Neural cell (in vitro differentiated cells): ENCODE measurements at regions not wholly inside any gene's neighbourhood (a gene's known extent, or its start where the extent isn't known, plus 50 kb on each side); places are given as distances from the start of the nearest gene placed in this dataset.

ENCODE experiments used
- H2AFZ ChIP-seq: fragments of 200-600, 300-800 bp; sonication (generic), shearing (Covaris generic); 2 replicates; pipeline ENCODE4 v1.6.0; 2014; ENCODE audit warnings: low read depth, mild to moderate bottlenecking, antibody characterized with exemption, low read length, moderate library complexity
- H3F3A ChIP-seq: fragments of 200-600 bp; shearing (Covaris generic); 2 replicates; pipeline ENCODE4 v1.6.1; 2016; ENCODE audit warnings: mild to moderate bottlenecking, moderate library complexity, mixed read lengths, antibody characterized with exemption, low read length; ENCODE audit not compliant: insufficient read depth, poor library complexity, severe bottlenecking
- H3K27ac ChIP-seq: fragments of 200-600, 300-800 bp; sonication (generic), shearing (Covaris generic); 2 replicates; pipeline ENCODE4 v1.5.1; 2014; ENCODE audit warnings: mild to moderate bottlenecking, low read length, moderate library complexity
- H3K27me3 ChIP-seq: fragments of 300-800, 200-600 bp; sonication (generic), shearing (Covaris generic); 2 replicates; pipeline ENCODE4 v1.6.0; 2014; ENCODE audit warnings: mild to moderate bottlenecking, low read depth, low read length, moderate library complexity; ENCODE audit not compliant: insufficient read depth
- H3K36me3 ChIP-seq: fragments of 300-800, 200-600 bp; sonication (generic), shearing (Covaris generic); 2 replicates; pipeline ENCODE4 v1.5.1; 2014; ENCODE audit warnings: mild to moderate bottlenecking, antibody characterized with exemption, low read length, moderate library complexity; ENCODE audit not compliant: insufficient read depth
- H3K4me2 ChIP-seq: fragments of 300-800, 200-600 bp; sonication (generic), shearing (Covaris generic); 2 replicates; pipeline ENCODE4 v1.6.0; 2014; ENCODE audit warnings: mild to moderate bottlenecking, low read length
- H3K4me3 ChIP-seq: fragments of 300-800, 200-600 bp; sonication (generic), shearing (Covaris generic); 2 replicates; pipeline ENCODE4 v1.5.1; 2014; ENCODE audit warnings: mild to moderate bottlenecking, low read length, moderate library complexity
- H3K79me2 ChIP-seq: fragments of 200-600 bp; shearing (Covaris generic); replicated peaks from 2 replicates; pipeline ENCODE4 v1.6.0; 2014; ENCODE audit warnings: mild to moderate bottlenecking, low read length, moderate library complexity; ENCODE audit not compliant: insufficient read depth
- H3K9ac ChIP-seq: fragments of 300-800, 200-600 bp; sonication (generic), shearing (Covaris generic); 2 replicates; pipeline ENCODE4 v1.6.1; 2016; ENCODE audit warnings: mild to moderate bottlenecking, low read length, mixed read lengths
- H3K9me2 ChIP-seq: fragments of 200-600 bp; shearing (Covaris generic); 2 replicates; pipeline ENCODE4 v1.6.1; 2016; ENCODE audit warnings: mild to moderate bottlenecking, low read length, mixed read lengths; ENCODE audit not compliant: insufficient read depth
- H3K9me3 ChIP-seq: fragments of 200-600, 300-800 bp; sonication (generic), shearing (Covaris generic); 2 replicates; pipeline ENCODE4 v1.6.1; 2016; ENCODE audit warnings: mild to moderate bottlenecking, mixed run types, low read length, moderate library complexity, mixed read lengths
- H4K20me1 ChIP-seq: fragments of 200-600 bp; shearing (Covaris generic); 2 replicates; pipeline ENCODE4 v1.6.1; 2016; ENCODE audit warnings: mild to moderate bottlenecking, mixed run types; ENCODE audit not compliant: insufficient read depth
- CTCF ChIP-seq: fragments of 450-650 bp; IDR thresholded peaks from 2 replicates; pipeline ENCODE4 v1.5.1; 2014; ENCODE audit warnings: antibody characterized with exemption, mild to moderate bottlenecking, moderate library complexity; ENCODE audit not compliant: poor library complexity, severe bottlenecking
- EP300 ChIP-seq: fragments of 450-650 bp; conservative IDR thresholded peaks from 2 replicates; pipeline ENCODE4 v1.6.1; 2014; ENCODE audit warnings: antibody characterized with exemption, mild to moderate bottlenecking, moderate library complexity; ENCODE audit not compliant: poor library complexity, severe bottlenecking
- EZH2 ChIP-seq: fragments of 200-600, 300-800 bp; shearing (Covaris generic), sonication (generic); IDR thresholded peaks from 2 replicates; pipeline ENCODE4 v1.6.1; 2014; ENCODE audit warnings: antibody characterized with exemption, low read length, borderline replicate concordance, mild to moderate bottlenecking; ENCODE audit not compliant: insufficient read depth, poor library complexity, severe bottlenecking
- MXI1 ChIP-seq: fragments of 450-650 bp; conservative IDR thresholded peaks from 2 replicates; pipeline ENCODE4 v1.6.1; 2014; ENCODE audit warnings: antibody characterized with exemption, mild to moderate bottlenecking; ENCODE audit not compliant: poor library complexity, severe bottlenecking
- POLR2AphosphoS5 ChIP-seq: IDR thresholded peaks from 2 replicates; pipeline ENCODE4 v1.6.1; 2012
- RAD21 ChIP-seq: fragments of 450-650 bp; conservative IDR thresholded peaks from 2 replicates; pipeline ENCODE4 v1.6.1; 2014; ENCODE audit warnings: antibody characterized with exemption, mild to moderate bottlenecking, moderate library complexity
- REST ChIP-seq: IDR thresholded peaks from 2 replicates; pipeline ENCODE4 v1.6.1; 2012; ENCODE audit warnings: borderline replicate concordance
- SMC3 ChIP-seq: fragments of 450-650 bp; conservative IDR thresholded peaks from 2 replicates; pipeline ENCODE4 v1.6.1; 2014; ENCODE audit warnings: antibody characterized with exemption, mild to moderate bottlenecking, moderate library complexity; ENCODE audit not compliant: poor library complexity
- TAF1 ChIP-seq: IDR thresholded peaks from 2 replicates; pipeline ENCODE4 v1.6.1; 2012; ENCODE audit warnings: low read depth

DNA sequence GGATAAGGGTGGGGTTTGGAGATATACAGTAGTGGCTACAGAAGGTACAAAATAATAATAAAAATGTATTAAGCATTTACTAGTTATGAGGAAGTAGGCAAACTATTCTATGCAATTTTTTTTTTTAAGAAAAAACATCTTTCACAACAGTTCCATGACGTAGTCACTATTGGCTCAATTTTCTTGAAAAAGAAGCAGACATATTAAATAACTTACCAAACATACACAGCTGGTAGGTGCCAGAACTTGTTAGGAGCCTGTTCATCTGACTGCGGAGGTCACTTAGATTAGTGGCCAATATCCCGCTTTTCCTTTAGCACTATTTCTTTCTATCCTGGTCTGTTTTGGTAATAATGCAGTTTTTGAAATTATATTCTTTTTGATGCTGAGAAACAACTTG, 593.5 kb downstream of the KCTD12 start:
- no peak overlapping the region for H2AFZ ChIP-seq
- H3F3A ChIP-seq = no peaks in the 10 kb centered on the region
- H3K9me2 ChIP-seq = no peaks in the 10 kb centered on the region
- H3K27ac ChIP-seq = no peak overlapping the region
- H3K4me3 ChIP-seq = no peak overlapping the region
- H3K9me3 ChIP-seq = no peaks in the 10 kb centered on the region
- H3K9ac ChIP-seq = no peak overlapping the region
- H3K4me2 ChIP-seq = no peak overlapping the region
- H3K27me3 ChIP-seq = no peaks in the 10 kb centered on the region
- H3K79me2 ChIP-seq = no peaks in the 10 kb centered on the region
- H4K20me1 ChIP-seq = no peaks in the 10 kb centered on the region
- H3K36me3 ChIP-seq = no peaks in the 10 kb centered on the region
- TF ChIP-seq RAD21 (no peak), CTCF (no peak), EP300 (no peak), TAF1 (no peak), POLR2AphosphoS5 (no peak), EZH2 (no peak), REST (no peak), MXI1 (no peak), SMC3 (no peak)

- no peak overlapping the region for H3K9ac ChIP-seq
- no peak overlapping the region for H2AFZ ChIP-seq
- H3K4me2 ChIP-seq = no peak overlapping the region
- TF ChIP-seq EZH2 (no peak), CTCF (no peak), REST (no peak), TAF1 (no peak), EP300 (no peak), MXI1 (no peak)
- no peaks in the 10 kb centered on the region for H3K79me2 ChIP-seq
- no peaks in the 10 kb centered on the region for H3K9me2 ChIP-seq
- H3K27me3 ChIP-seq = no peaks in the 10 kb centered on the region
- no peaks in the 10 kb centered on the region for H3K9me3 ChIP-seq
- H3K27ac ChIP-seq = no peak overlapping the region
- H3K4me3 ChIP-seq = no peak overlapping the region
- no peaks in the 10 kb centered on the region for H4K20me1 ChIP-seq
- H3F3A ChIP-seq = no peaks in the 10 kb centered on the region
- H3K36me3 ChIP-seq = no peaks in the 10 kb centered on the region
Measured at GRCh38 chr13:76292031-76292430, 594.2 kb downstream of the KCTD12 start.
